Calu3 (cell line): ENCODE measurements at regions not wholly inside any gene's neighbourhood (a gene's known extent, or its start where the extent isn't known, plus 50 kb on each side); places are given as distances from the start of the nearest gene placed in this dataset.

Experiments used
- BruUV-seq: library from RNA; stranded (reverse); fragments of 400-500 nt; replicated peaks from 2 replicates; lab custom pipeline; 2021; lab: Mats Ljungman, UMichigan
- CTCF ChIA-PET: fragments of 300-600 bp; sonication (Branson Sonifier 250); formaldehyde crosslinking; loops from one replicate; lab custom pipeline; 2022; ENCODE audit warnings: antibody characterized with exemption; lab: Charles Lee
- DNase-seq: peaks from one replicate; pipeline ENCODE4 v3.0.0; 2022
- H3K27ac Mint-ChIP-seq: one replicate; pipeline ENCODE4 v1.8.0; 2022; ENCODE audit warnings: mixed read lengths; ENCODE audit not compliant: unreplicated experiment
- H3K27me3 Mint-ChIP-seq: one replicate; pipeline ENCODE4 v1.8.0; 2022; ENCODE audit warnings: mixed read lengths; ENCODE audit not compliant: unreplicated experiment
- H3K36me3 Mint-ChIP-seq: one replicate; pipeline ENCODE4 v1.8.0; 2022; ENCODE audit warnings: mild to moderate bottlenecking, moderate library complexity, mixed read lengths; ENCODE audit not compliant: insufficient read depth, unreplicated experiment
- H3K4me1 Mint-ChIP-seq: one replicate; pipeline ENCODE4 v1.8.0; 2022; ENCODE audit warnings: mild to moderate bottlenecking, low read depth, mixed read lengths; ENCODE audit not compliant: unreplicated experiment
- H3K4me3 Mint-ChIP-seq: one replicate; pipeline ENCODE4 v1.8.0; 2022; ENCODE audit warnings: mild to moderate bottlenecking, low read depth, moderate library complexity, mixed read lengths; ENCODE audit not compliant: unreplicated experiment
- H3K9me3 Mint-ChIP-seq: one replicate; pipeline ENCODE4 v1.8.0; 2022; ENCODE audit warnings: low read depth, mixed read lengths; ENCODE audit not compliant: unreplicated experiment
- CTCF ChIP-seq: fragments of 200-600 bp; IDR thresholded peaks from one replicate; pipeline ENCODE4 v1.8.0; 2022; ENCODE audit warnings: antibody characterized with exemption; ENCODE audit not compliant: unreplicated experiment
- intact Hi-C: fragments of 100-400 bp; cut with micrococcal nuclease; formaldehyde crosslinking; loops from one replicate; pipeline ENCODE4 v1.10.0; 2022; ENCODE audit not compliant: unreplicated experiment

- CTCF ChIA-PET: no interaction called here
- peaks cover under 1% of the 10 kb centered on the region for H3K9me3 Mint-ChIP-seq
- H3K27me3 Mint-ChIP-seq: no peaks in the 10 kb centered on the region
- H3K4me3 Mint-ChIP-seq: no peak overlapping the region
- peaks cover 24% of the 10 kb centered on the region for H3K4me1 Mint-ChIP-seq
- intact Hi-C loops: no loop called here
- H3K27ac Mint-ChIP-seq: no peak overlapping the region
- no peak for DNase-seq
- no TSS peak for BruUV-seq
- H3K36me3 Mint-ChIP-seq: no peaks in the 10 kb centered on the region
- no peak for TF ChIP-seq CTCF
These were observed 258.0 kb downstream of the METTL4 start for GRCh38 chr18:2313332-2313731.

- no peak for DNase-seq
- no TSS peak for BruUV-seq
- CTCF ChIA-PET: interaction anchor here (0.7 kb wide), 1 partner anchor 10 kb away, joined by 3 read pairs; no protein-coding TSS in a partner anchor
- Mint-ChIP-seq H3K4me1 (peaks cover 18% of the 10 kb centered on the region), H3K36me3 (no peaks in the 10 kb centered on the region), H3K4me3 (no peak overlapping the region), H3K9me3 (no peaks in the 10 kb centered on the region), H3K27ac (no peak overlapping the region), H3K27me3 (no peaks in the 10 kb centered on the region)
- intact Hi-C loops: no loop called here
- TF ChIP-seq CTCF: no peak
These were observed 255.1 kb downstream of the METTL4 start for GRCh38 chr18:2316082-2316750.

- H3K9me3 Mint-ChIP-seq: no peaks in the 10 kb centered on the region
- intact Hi-C loops: no loop called here
- H3K27me3 Mint-ChIP-seq: no peaks in the 10 kb centered on the region
- BruUV-seq: no TSS peak
- H3K27ac Mint-ChIP-seq: no peak overlapping the region
- no peak overlapping the region for H3K4me3 Mint-ChIP-seq
- DNase-seq: peak; percentile 19
- H3K36me3 Mint-ChIP-seq: no peaks in the 10 kb centered on the region
- no peak for TF ChIP-seq CTCF
- H3K4me1 Mint-ChIP-seq: peaks cover 18% of the 10 kb centered on the region
- CTCF ChIA-PET: interaction anchor here (0.7 kb wide), 2 partner anchors 10 to 47 kb away, joined by 3 read pairs; no protein-coding TSS in a partner anchor
These were observed 254.3 kb downstream of the METTL4 start for GRCh38 chr18:2316751-2317696.

- intact Hi-C loops: loop anchor here (10.0 kb wide), 1 partner anchor 190 kb away; no protein-coding TSS in a partner anchor
- no TSS peak for BruUV-seq
These were observed 246.8 kb downstream of the METTL4 start for GRCh38 chr18:2324459-2324858.

More at GRCh38 chr18:2324459-2324858, 246.8 kb downstream of the METTL4 start:
- CTCF ChIA-PET: interaction anchor here (0.6 to 0.7 kb wide), 3 partner anchors 101 to 690 kb away, joined by 3 to 4 read pairs (median 4); no protein-coding TSS in a partner anchor
- no peak for DNase-seq
- TF ChIP-seq CTCF: no peak
- no peak overlapping the region for H3K27ac Mint-ChIP-seq
- H3K4me1 Mint-ChIP-seq: peaks cover 37% of the 10 kb centered on the region
- H3K4me3 Mint-ChIP-seq: no peak overlapping the region
- no peaks in the 10 kb centered on the region for H3K9me3 Mint-ChIP-seq
- no peaks in the 10 kb centered on the region for H3K27me3 Mint-ChIP-seq
- no peaks in the 10 kb centered on the region for H3K36me3 Mint-ChIP-seq
